Astrocyte (in vitro differentiated cells and primary cell): ENCODE measurements at regions not wholly inside any gene's neighbourhood (a gene's known extent, or its start where the extent isn't known, plus 50 kb on each side); places are given as distances from the start of the nearest gene placed in this dataset.

Experiments
- DNase-seq: peaks from one replicate; pipeline ENCODE4 v3.0.0-alpha.2; 2010; ENCODE audit warnings: low read depth
- FAIRE-seq: peaks from 2 replicates; lab custom pipeline; 2011; peaks lifted over from hg19 to GRCh38; lab: Jason Lieb, UNC
- H2AFZ ChIP-seq: 2 replicates; pipeline ENCODE4 v1.6.0; 2012; ENCODE audit warnings: low read depth, low read length, inconsistent platforms
- H3K27ac ChIP-seq: 2 replicates; pipeline ENCODE4 v1.5.1; 2011; ENCODE audit warnings: low read depth, low read length, inconsistent platforms
- H3K27me3 ChIP-seq: 2 replicates; pipeline ENCODE4 v1.6.0; 2011; ENCODE audit warnings: low read length, inconsistent platforms; ENCODE audit not compliant: insufficient read depth
- H3K36me3 ChIP-seq: 2 replicates; pipeline ENCODE4 v1.5.1; 2011; ENCODE audit warnings: low read length, inconsistent platforms; ENCODE audit not compliant: insufficient read depth
- H3K4me1 ChIP-seq: 2 replicates; pipeline ENCODE4 v1.5.1; 2011; ENCODE audit warnings: low read length, inconsistent platforms; ENCODE audit not compliant: insufficient read depth
- H3K4me2 ChIP-seq: 2 replicates; pipeline ENCODE4 v1.6.0; 2012; ENCODE audit warnings: low read length, inconsistent platforms
- H3K4me3 ChIP-seq: 2 replicates; pipeline ENCODE4 v1.5.1; 2011; ENCODE audit warnings: low read depth, mild to moderate bottlenecking, low read length, inconsistent platforms; ENCODE audit not compliant: insufficient read depth
- H3K79me2 ChIP-seq: 2 replicates; pipeline ENCODE4 v1.6.0; 2012; ENCODE audit warnings: mild to moderate bottlenecking, low read length, inconsistent platforms; ENCODE audit not compliant: insufficient read depth
- H3K9ac ChIP-seq: 2 replicates; pipeline ENCODE4 v1.6.0; 2012; ENCODE audit warnings: mild to moderate bottlenecking, low read length, inconsistent platforms
- H3K9me3 ChIP-seq: 2 replicates; pipeline ENCODE4 v1.5.1; 2012; ENCODE audit warnings: low read depth, mild to moderate bottlenecking, low read length, inconsistent platforms; ENCODE audit not compliant: insufficient read depth
- H4K20me1 ChIP-seq: 2 replicates; pipeline ENCODE4 v1.6.0; 2012; ENCODE audit warnings: low read length, inconsistent platforms; ENCODE audit not compliant: insufficient read depth
- H3K27ac Mint-ChIP-seq: one replicate; pipeline ENCODE4 v1.8.0; 2021; ENCODE audit warnings: mild to moderate bottlenecking, mixed read lengths; ENCODE audit not compliant: unreplicated experiment
- H3K27me3 Mint-ChIP-seq: one replicate; pipeline ENCODE4 v1.8.0; 2021; ENCODE audit warnings: low read depth, mixed read lengths; ENCODE audit not compliant: unreplicated experiment
- H3K36me3 Mint-ChIP-seq: one replicate; pipeline ENCODE4 v1.8.0; 2021; ENCODE audit warnings: low read depth, mixed read lengths; ENCODE audit not compliant: unreplicated experiment
- H3K4me1 Mint-ChIP-seq: one replicate; pipeline ENCODE4 v1.8.0; 2021; ENCODE audit warnings: low read depth, mixed read lengths; ENCODE audit not compliant: unreplicated experiment
- H3K4me3 Mint-ChIP-seq: one replicate; pipeline ENCODE4 v1.8.0; 2021; ENCODE audit warnings: mild to moderate bottlenecking, moderate library complexity, mixed read lengths; ENCODE audit not compliant: unreplicated experiment
- H3K9me3 Mint-ChIP-seq: one replicate; pipeline ENCODE4 v1.8.0; 2021; ENCODE audit warnings: mild to moderate bottlenecking, mixed read lengths; ENCODE audit not compliant: unreplicated experiment
- CTCF ChIP-seq: IDR thresholded peaks from 2 replicates; pipeline ENCODE4 v1.5.1; 2011; ENCODE audit warnings: low read depth, mild to moderate bottlenecking, inconsistent platforms, low read length, moderate library complexity; ENCODE audit not compliant: insufficient read depth
- EZH2 ChIP-seq: IDR thresholded peaks from 2 replicates; pipeline ENCODE4 v1.6.1; 2012; ENCODE audit warnings: mild to moderate bottlenecking, low read length, inconsistent platforms; ENCODE audit not compliant: insufficient read depth

GRCh38 chr4:10303291-10303690, 153.9 kb downstream of the ZNF518B start:
- DNase-seq (no peak), FAIRE-seq (no peak)
- Histone ChIP-seq H4K20me1 (no peaks in the 10 kb centered on the region), H3K9me3 (peaks cover 6% of the 10 kb centered on the region), H3K79me2 (no peaks in the 10 kb centered on the region), H3K4me1 (no peaks in the 10 kb centered on the region), H2AFZ (no peak overlapping the region), H3K4me3 (no peak overlapping the region), H3K27me3 (no peaks in the 10 kb centered on the region), H3K9ac (no peak overlapping the region), H3K36me3 (no peaks in the 10 kb centered on the region), H3K4me2 (no peak overlapping the region), H3K27ac (no peak overlapping the region)
- peaks cover 12% of the 10 kb centered on the region for H3K27me3 Mint-ChIP-seq
- peaks cover 2% of the 10 kb centered on the region for H3K4me1 Mint-ChIP-seq
- H3K9me3 Mint-ChIP-seq, result peaks cover 3% of the 10 kb centered on the region
- no peaks in the 10 kb centered on the region for H3K36me3 Mint-ChIP-seq
- no peak overlapping the region for H3K4me3 Mint-ChIP-seq
- H3K27ac Mint-ChIP-seq, result no peak overlapping the region
- TF ChIP-seq CTCF (no peak), EZH2 (no peak)

GRCh38 chr4:10302096-10302495, 155.1 kb downstream of the ZNF518B start:
- Histone ChIP-seq H3K27ac (no peak overlapping the region), H3K4me1 (no peaks in the 10 kb centered on the region)
- FAIRE-seq, result no peak

More at GRCh38 chr4:10302096-10302495, 155.1 kb downstream of the ZNF518B start:
- H3K4me3 ChIP-seq, result no peak overlapping the region
- H3K79me2 ChIP-seq, result no peaks in the 10 kb centered on the region
- no peak overlapping the region for H2AFZ ChIP-seq
- no peak overlapping the region for H3K9ac ChIP-seq
- H3K36me3 ChIP-seq, result no peaks in the 10 kb centered on the region
- H3K9me3 ChIP-seq, result peaks cover 3% of the 10 kb centered on the region
- Mint-ChIP-seq H3K4me1 (peaks cover 6% of the 10 kb centered on the region), H3K27me3 (peaks cover 11% of the 10 kb centered on the region), H3K9me3 (peaks cover 3% of the 10 kb centered on the region), H3K36me3 (no peaks in the 10 kb centered on the region), H3K4me3 (no peak overlapping the region), H3K27ac (no peak overlapping the region)
- H3K4me2 ChIP-seq, result no peak overlapping the region
- no peaks in the 10 kb centered on the region for H4K20me1 ChIP-seq
- H3K27me3 ChIP-seq, result no peaks in the 10 kb centered on the region
- TF ChIP-seq EZH2 (no peak), CTCF (no peak)
- DNase-seq, result no peak
